ENCODE measurements at regions not wholly inside any gene's neighbourhood (a gene's known extent, or its start where the extent isn't known, plus 50 kb on each side); places are given as distances from the start of the nearest gene placed in this dataset.
"Not testable (repeated sequence)": the region's sequence is repeated elsewhere in the genome, so short reads cannot be mapped to it uniquely, and the experiment has no call there.

DNA sequence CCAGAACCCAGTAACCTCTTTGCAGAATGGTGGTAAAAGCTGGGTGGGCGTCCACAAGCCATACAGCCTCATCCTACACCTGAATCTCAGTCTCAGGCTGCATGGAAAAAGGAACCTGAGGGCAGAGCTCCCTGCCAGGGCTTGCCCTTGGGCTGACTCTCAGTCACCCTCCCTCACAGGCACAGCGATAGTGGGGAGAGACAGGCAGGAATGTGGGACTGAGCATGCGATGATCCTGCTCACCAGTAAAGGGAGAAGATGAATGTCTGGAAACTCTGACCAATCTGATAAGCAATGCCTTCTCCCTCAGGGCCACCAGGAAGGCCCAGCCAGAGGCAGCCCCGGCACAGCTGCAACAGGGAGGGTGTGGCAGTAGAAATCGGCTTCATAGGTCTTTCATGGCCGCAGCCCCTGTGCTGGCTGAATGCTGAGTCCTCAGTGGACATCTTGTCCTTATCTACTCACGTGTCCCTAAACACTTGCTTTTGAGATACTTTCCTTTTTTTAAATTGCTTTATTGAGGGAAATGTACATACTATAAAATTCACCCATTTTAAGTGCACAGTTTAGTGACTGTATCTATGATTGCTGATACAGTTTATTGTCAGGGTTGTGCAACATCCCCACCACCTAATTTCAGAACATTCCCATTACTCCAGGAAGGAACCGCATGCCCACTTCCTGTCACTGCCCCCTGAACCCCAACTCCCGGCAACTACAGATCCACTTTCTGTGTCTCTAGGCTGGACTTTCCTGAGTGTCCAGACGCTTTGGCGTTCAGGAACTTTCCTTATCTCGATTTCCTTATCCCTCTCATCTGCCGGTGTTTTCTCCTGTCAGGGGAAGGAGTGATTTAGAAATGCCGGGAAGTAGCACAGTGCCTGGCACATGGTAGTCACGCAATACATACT, 258.1 kb downstream of the PCNX1 start:
- H3K9ac ChIP-seq (ENCODE audit: insufficient read length, low read depth): no peak overlapping the region
- no peak for DNase-seq (ENCODE audit: low read depth, low spot score)

DNA sequence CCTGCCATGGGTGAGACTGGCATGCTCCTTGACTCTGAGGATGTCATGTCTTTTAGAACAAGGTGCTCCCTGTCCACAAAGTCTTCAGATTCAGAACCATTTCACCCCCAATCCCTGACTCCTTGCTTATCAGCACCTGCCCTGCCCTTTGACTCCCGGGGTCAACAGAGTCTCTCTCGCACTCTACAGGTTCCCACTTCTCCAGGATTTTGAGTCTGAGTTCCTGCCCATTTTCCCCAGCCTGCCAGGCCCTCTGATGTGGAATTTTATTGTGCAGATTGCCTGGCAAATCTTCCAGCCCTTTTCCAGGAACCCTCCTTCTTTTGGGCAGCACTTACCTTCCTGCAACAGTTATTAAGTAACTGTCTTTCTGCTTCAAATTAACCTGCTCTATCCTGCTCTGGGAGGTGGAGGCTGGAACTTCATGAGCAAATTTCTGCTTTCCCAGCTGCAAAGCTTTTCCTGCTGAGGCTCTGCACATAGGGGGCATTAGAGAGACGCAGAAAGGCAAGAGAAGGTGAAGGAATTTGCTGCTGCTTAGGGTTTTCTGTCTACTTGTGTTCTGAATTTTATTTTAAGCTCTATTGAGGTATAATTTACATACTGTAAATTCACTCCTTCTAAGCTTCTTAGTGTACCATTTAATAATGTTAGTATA, 259.1 kb downstream of the PCNX1 start:
- Histone ChIP-seq H3K9ac (ENCODE audit: insufficient read length, low read depth) (no peak overlapping the region), H3K4me3 (ENCODE audit: insufficient read length, low read depth) (no peak overlapping the region), H3K9me3 (ENCODE audit: insufficient read depth, low read length) (no peaks in the 10 kb centered on the region), H3K27me3 (ENCODE audit: insufficient read depth, insufficient read length) (no peaks in the 10 kb centered on the region), H3K4me1 (ENCODE audit: insufficient read depth, insufficient read length) (peaks cover 6% of the 10 kb centered on the region), H3K36me3 (ENCODE audit: insufficient read depth, insufficient read length, low read length) (no peaks in the 10 kb centered on the region)
- TF ChIP-seq SUZ12 (IDR thresholded peaks at IDR 0.05; ENCODE audit: extremely low read depth, insufficient read depth, insufficient read length) (no peak), YY1 (IDR thresholded peaks at IDR 0.05; ENCODE audit: insufficient read depth, insufficient read length) (no peak), ZNF274 (IDR thresholded peaks at IDR 0.05; ENCODE audit: low read depth, low read length) (no peak)
- DNase-seq (ENCODE audit: low read depth, low spot score): peak; percentile 70

More for the DNA sequence above, 258.1 kb downstream of the PCNX1 start:
- no peaks in the 10 kb centered on the region for H3K27me3 ChIP-seq (ENCODE audit: insufficient read depth, insufficient read length)
- no peak overlapping the region for H3K4me3 ChIP-seq (ENCODE audit: insufficient read length, low read depth)
- peaks cover 6% of the 10 kb centered on the region for H3K4me1 ChIP-seq (ENCODE audit: insufficient read depth, insufficient read length)
- TF ChIP-seq YY1 (IDR thresholded peaks at IDR 0.05; ENCODE audit: insufficient read depth, insufficient read length) (no peak), SUZ12 (IDR thresholded peaks at IDR 0.05; ENCODE audit: extremely low read depth, insufficient read depth, insufficient read length) (no peak), ZNF274 (IDR thresholded peaks at IDR 0.05; ENCODE audit: low read depth, low read length) (no peak)
- no peaks in the 10 kb centered on the region for H3K36me3 ChIP-seq (ENCODE audit: insufficient read depth, insufficient read length, low read length)
- H3K9me3 ChIP-seq (ENCODE audit: insufficient read depth, low read length): no peaks in the 10 kb centered on the region; the same call in 1 of the 2 replicates

GRCh38 chr14:71167325-71167950, 260.2 kb downstream of the PCNX1 start:
- H3K27me3 ChIP-seq (ENCODE audit: insufficient read depth, insufficient read length); H3K4me1 ChIP-seq (ENCODE audit: insufficient read depth, insufficient read length); DNase-seq (ENCODE audit: low read depth, low spot score); H3K9me3 ChIP-seq (ENCODE audit: insufficient read depth, low read length); H3K36me3 ChIP-seq (ENCODE audit: insufficient read depth, insufficient read length, low read length); H3K4me3 ChIP-seq (ENCODE audit: insufficient read length, low read depth); H3K9ac ChIP-seq (ENCODE audit: insufficient read length, low read depth): not testable (repeated sequence)

DNA sequence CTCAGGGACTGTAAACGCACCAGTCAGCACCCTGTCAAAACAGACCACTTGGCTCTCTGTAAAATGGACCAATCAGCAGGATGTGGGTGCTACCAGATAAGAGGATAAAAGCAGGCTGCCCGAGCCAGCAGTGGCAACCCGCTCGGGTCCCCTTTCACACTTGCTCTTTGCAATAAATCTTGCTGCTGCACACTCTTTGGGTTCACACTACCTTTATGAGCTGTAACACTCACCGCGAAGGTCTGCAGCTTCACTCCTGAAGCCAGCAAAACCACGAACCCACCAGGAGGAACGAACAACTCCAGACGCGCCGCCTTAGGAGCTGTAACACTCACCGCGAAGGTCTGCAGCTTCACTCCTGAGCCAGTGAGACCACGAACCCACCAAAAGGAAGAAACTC, 260.9 kb downstream of the PCNX1 start:
- not testable (repeated sequence) for H3K27me3 ChIP-seq (ENCODE audit: insufficient read depth, insufficient read length); H3K9ac ChIP-seq (ENCODE audit: insufficient read length, low read depth); DNase-seq (ENCODE audit: low read depth, low spot score); H3K4me3 ChIP-seq (ENCODE audit: insufficient read length, low read depth); H3K9me3 ChIP-seq (ENCODE audit: insufficient read depth, low read length); H3K4me1 ChIP-seq (ENCODE audit: insufficient read depth, insufficient read length); H3K36me3 ChIP-seq (ENCODE audit: insufficient read depth, insufficient read length, low read length)

DNA sequence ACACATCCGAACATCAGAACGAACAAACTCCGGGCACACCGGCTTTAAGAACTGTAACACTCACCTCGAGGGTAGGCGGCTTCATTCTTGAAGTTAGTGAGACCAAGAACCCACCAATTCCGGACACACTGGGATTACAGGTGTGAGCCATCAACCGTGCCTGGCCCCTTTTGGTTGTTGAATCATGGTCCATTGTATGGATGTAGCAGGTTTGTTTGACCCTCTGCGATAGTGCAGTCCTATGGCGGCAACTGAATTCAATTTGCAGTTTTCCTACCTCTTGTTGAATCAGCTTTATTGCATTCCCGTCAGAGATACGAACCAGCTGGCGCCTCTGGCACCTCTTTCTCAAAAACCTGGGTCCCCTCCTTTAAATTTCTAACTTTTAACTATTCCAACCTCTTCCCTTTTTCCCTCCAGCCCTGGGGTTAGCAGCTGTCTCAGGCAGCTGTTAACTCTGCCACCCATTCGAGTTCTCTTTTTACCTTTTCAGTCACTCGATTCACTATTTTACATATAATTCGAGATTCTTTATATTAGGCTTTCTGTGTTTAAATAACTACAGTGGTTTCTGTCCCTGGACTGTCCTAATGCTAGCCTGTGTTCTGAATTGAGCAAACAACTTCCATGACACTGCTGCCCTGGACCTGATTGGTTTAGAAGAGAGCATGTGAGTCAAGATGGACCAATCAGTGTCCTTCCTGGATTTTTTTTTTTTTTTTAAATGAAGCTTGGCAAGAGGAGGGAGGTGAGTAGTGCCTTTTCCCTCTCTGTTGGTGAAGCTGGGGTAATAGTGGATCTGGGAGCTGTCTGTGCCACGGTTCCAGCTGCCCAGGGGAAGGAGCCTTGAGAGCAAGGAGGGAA, 261.5 kb downstream of the PCNX1 start:
- no peak for DNase-seq (ENCODE audit: low read depth, low spot score)
- no peaks in the 10 kb centered on the region for H3K27me3 ChIP-seq (ENCODE audit: insufficient read depth, insufficient read length)
- peaks cover 6% of the 10 kb centered on the region for H3K4me1 ChIP-seq (ENCODE audit: insufficient read depth, insufficient read length)
- H3K9me3 ChIP-seq (ENCODE audit: insufficient read depth, low read length): no peaks in the 10 kb centered on the region
- no peaks in the 10 kb centered on the region for H3K36me3 ChIP-seq (ENCODE audit: insufficient read depth, insufficient read length, low read length)
- H3K4me3 ChIP-seq (ENCODE audit: insufficient read length, low read depth): no peak overlapping the region
- H3K9ac ChIP-seq (ENCODE audit: insufficient read length, low read depth): no peak overlapping the region
- no peak for TF ChIP-seq SUZ12 (IDR thresholded peaks at IDR 0.05; ENCODE audit: extremely low read depth, insufficient read depth, insufficient read length)
- TF ChIP-seq YY1 (IDR thresholded peaks at IDR 0.05; ENCODE audit: insufficient read depth, insufficient read length): no peak
- TF ChIP-seq ZNF274 (IDR thresholded peaks at IDR 0.05; ENCODE audit: low read depth, low read length): no peak

GRCh38 chr14:71169861-71170260, 262.6 kb downstream of the PCNX1 start:
- Histone ChIP-seq H3K4me1 (ENCODE audit: insufficient read depth, insufficient read length) (peaks cover 6% of the 10 kb centered on the region), H3K36me3 (ENCODE audit: insufficient read depth, insufficient read length, low read length) (no peaks in the 10 kb centered on the region), H3K9me3 (ENCODE audit: insufficient read depth, low read length) (no peaks in the 10 kb centered on the region), H3K9ac (ENCODE audit: insufficient read length, low read depth) (no peak overlapping the region), H3K4me3 (ENCODE audit: insufficient read length, low read depth) (no peak overlapping the region), H3K27me3 (ENCODE audit: insufficient read depth, insufficient read length) (no peaks in the 10 kb centered on the region)
- TF ChIP-seq ZNF274 (IDR thresholded peaks at IDR 0.05; ENCODE audit: low read depth, low read length) (no peak), YY1 (IDR thresholded peaks at IDR 0.05; ENCODE audit: insufficient read depth, insufficient read length) (no peak), SUZ12 (IDR thresholded peaks at IDR 0.05; ENCODE audit: extremely low read depth, insufficient read depth, insufficient read length) (no peak)
- DNase-seq (ENCODE audit: low read depth, low spot score): no peak

GRCh38 chr14:71175491-71175890, 268.2 kb downstream of the PCNX1 start:
- Histone ChIP-seq H3K9me3 (ENCODE audit: insufficient read depth, low read length) (no peaks in the 10 kb centered on the region), H3K36me3 (ENCODE audit: insufficient read depth, insufficient read length, low read length) (no peaks in the 10 kb centered on the region), H3K4me1 (ENCODE audit: insufficient read depth, insufficient read length) (no peaks in the 10 kb centered on the region), H3K27me3 (ENCODE audit: insufficient read depth, insufficient read length) (no peaks in the 10 kb centered on the region), H3K9ac (ENCODE audit: insufficient read length, low read depth) (no peak overlapping the region), H3K4me3 (ENCODE audit: insufficient read length, low read depth) (no peak overlapping the region)
- no peak for DNase-seq (ENCODE audit: low read depth, low spot score)
- no peak for TF ChIP-seq ZNF274 (IDR thresholded peaks at IDR 0.05; ENCODE audit: low read depth, low read length)
